RWPE1 (cell line): ENCODE measurements at regions not wholly inside any gene's neighbourhood (a gene's known extent, or its start where the extent isn't known, plus 50 kb on each side); places are given as distances from the start of the nearest gene placed in this dataset.

Experiments
- CTCF ChIA-PET: fragments of 350-600 bp; sonication (Branson Sonifier 250); formaldehyde crosslinking; extraction: SDS; loops from one replicate; lab custom pipeline; 2021; lab: Yijun Ruan, JAX
- POLR2A ChIA-PET: fragments of 400-600 bp; formaldehyde crosslinking; extraction: SDS; loops from one replicate; lab custom pipeline; 2020; ENCODE audit warnings: antibody characterized with exemption; ENCODE audit not compliant: low non-redundant PET; lab: Yijun Ruan, JAX
- DNase-seq: peaks from one replicate; pipeline ENCODE4 v3.0.0; 2012; ENCODE audit warnings: low spot score
- H3K27ac ChIP-seq: fragments of 450-650 bp; 2 replicates; pipeline ENCODE4 v1.5.1; 2017
- TF ChIP-seq, protein P1 (sequence below): fragments of 450-650 bp; conservative IDR thresholded peaks from 2 replicates; pipeline ENCODE4 v1.5.1; 2017; ENCODE audit warnings: low read depth, mild to moderate bottlenecking

DNA sequence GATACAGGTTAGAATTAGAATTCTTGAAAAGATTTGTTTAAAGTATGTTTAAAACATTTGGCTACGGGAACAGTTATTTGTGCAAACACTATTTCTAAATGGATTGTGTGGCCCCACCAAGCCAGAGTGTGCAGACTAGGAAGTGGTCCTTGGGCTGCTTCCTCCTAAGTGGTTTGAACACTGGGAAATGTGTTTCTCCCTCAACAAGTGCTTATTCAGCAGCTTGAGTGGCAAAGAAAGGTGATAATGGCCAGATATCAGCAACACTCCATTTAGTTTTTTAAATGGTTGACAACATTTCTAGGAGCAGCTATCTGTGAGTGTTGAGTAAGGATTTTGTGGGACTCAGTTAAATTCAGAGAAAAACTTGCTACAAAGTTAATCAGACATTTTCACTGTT, 141.4 kb upstream of the LNX1 start:
- POLR2A ChIA-PET: no interaction called here
- CTCF ChIA-PET: no interaction called here
- TF ChIP-seq, protein P1, sequence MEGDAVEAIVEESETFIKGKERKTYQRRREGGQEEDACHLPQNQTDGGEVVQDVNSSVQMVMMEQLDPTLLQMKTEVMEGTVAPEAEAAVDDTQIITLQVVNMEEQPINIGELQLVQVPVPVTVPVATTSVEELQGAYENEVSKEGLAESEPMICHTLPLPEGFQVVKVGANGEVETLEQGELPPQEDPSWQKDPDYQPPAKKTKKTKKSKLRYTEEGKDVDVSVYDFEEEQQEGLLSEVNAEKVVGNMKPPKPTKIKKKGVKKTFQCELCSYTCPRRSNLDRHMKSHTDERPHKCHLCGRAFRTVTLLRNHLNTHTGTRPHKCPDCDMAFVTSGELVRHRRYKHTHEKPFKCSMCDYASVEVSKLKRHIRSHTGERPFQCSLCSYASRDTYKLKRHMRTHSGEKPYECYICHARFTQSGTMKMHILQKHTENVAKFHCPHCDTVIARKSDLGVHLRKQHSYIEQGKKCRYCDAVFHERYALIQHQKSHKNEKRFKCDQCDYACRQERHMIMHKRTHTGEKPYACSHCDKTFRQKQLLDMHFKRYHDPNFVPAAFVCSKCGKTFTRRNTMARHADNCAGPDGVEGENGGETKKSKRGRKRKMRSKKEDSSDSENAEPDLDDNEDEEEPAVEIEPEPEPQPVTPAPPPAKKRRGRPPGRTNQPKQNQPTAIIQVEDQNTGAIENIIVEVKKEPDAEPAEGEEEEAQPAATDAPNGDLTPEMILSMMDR: no peak

DNA sequence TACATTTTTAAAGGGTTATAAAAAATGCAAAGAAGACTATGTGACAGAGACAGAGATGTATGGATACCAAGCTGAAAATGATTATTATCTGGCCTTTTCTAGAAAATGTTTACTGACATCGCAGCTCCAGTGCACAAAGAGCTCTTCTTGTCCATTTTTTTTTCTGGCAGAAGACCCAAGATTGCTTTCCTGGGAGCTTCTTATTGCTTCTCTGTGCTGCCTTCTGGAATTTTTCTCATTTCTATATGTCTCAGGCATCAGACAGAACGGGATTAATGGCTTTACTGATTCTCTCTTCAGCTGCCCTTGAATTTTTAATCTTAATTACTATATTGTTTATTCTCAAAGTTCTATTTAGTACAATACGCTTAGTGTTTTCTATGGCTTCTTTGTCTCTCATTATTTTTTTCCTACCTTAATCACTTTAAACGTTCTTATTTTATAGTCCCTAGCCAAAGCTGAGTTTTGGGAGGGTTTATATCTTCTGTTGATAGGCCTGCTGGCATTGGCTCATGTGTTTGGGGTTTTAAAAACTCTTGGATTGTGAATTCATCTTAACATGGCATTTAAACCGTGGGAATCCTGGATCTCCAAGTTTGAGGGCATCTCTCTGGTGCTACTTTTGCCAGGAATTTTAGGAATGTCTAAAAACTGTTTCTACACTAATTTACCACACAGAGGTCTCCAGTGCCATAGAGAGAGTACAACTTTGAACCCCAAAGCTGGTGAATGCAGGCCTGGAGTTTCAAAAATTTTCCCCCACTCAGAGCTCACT, 138.9 kb upstream of the LNX1 start:
- ChIA-PET POLR2A (no interaction called here), CTCF (interaction anchor here (0.6 kb wide), 1 partner anchor 125 kb away, joined by 3 read pairs; no protein-coding TSS in a partner anchor)
- no peak overlapping the region for H3K27ac ChIP-seq
- no peak for DNase-seq
- TF ChIP-seq, protein P1: no peak

More for the DNA sequence above, 141.4 kb upstream of the LNX1 start:
- DNase-seq: no peak
- H3K27ac ChIP-seq: no peak overlapping the region

DNA sequence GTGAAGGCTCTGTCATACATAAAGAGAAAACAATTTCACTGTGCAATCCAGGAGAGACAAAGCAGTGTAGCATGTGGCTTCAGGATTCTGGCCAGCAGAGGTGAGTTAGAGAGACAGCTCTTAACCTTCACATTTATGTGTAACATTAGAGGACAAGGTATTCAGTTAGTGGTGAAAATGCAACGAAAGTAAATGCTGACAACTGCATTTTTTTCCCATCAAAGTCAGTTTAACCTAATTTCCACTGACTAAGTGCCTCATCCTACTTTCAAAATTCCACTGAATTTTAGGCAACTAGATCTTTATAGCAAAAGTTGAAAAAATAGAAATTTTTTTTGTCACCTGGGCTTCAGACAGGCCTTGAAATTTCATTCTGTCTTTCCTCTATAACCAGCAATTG, 130.8 kb upstream of the LNX1 start:
- POLR2A ChIA-PET: no interaction called here
- no peak for DNase-seq
- H3K27ac ChIP-seq: no peak overlapping the region
- CTCF ChIA-PET: no interaction called here
- TF ChIP-seq, protein P1: no peak

DNA sequence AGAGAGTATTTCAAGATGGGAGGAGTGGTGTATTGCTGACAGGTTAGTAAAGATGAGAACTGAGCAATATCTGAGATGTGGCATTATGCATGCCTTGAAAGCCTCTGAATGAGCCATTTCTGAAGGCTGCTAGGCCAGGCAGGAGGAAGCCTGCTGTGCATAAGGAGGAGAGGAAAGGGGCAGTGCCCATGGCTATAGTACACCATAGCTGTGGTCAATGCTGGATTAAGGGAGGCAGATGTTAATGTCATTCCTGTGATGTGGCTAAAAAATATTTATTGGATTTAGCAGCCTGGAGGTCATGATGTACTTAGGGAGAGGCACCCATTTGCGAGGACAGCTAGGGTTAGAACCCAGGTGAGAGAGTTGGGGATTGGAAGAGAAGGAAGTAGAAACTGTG, 130.0 kb upstream of the LNX1 start:
- CTCF ChIA-PET: no interaction called here
- no peak for DNase-seq

DNA sequence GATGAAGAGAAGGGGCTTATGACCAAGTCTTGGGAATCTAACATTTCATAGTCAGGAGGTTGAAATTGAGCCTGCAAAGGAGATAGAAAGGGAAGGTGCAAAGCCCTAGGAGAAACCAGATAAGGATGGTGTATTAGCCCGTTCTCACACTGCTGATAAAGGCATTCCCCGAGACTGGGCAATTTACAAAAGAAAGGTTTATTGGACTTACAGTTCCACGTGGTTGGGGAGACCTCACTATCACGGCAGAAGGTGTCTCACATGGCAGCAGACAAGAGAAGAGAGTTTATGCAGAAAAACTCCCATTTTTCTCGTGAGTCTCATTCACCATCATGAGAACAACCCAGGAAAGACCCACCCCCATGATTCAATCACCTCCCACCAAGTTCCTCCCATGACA, 129.5 kb upstream of the LNX1 start:
- CTCF ChIA-PET: no interaction called here
- DNase-seq: no peak
- no peak overlapping the region for H3K27ac ChIP-seq
- POLR2A ChIA-PET: no interaction called here
- TF ChIP-seq, protein P1: no peak

More for the DNA sequence above, 130.0 kb upstream of the LNX1 start:
- POLR2A ChIA-PET: no interaction called here
- no peak overlapping the region for H3K27ac ChIP-seq
- TF ChIP-seq, protein P1: no peak

DNA sequence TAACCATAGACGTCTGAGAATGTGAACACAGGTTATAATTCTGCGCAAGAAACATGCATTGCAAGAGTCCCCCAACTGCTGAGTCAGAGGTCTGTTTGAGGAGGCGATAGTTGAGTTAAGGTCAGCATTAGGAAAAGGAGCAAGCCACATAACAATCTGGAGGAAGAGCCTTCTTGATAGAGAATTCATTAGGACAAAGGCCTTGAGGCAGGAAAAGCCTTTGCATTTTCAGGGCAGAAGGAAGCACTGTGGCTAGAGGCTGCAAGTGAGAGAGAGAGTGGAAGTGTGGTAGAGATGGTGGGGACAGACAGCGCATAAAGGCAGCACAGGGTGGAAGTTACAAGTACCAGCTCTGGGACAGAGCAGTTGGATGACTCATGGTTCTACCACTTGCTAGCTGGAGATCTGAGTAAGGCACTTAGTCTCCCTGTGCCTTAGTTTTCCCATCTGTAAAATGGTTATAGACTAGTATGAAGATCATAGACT, 125.8 kb upstream of the LNX1 start:
- ChIA-PET POLR2A (no interaction called here), CTCF (interaction anchor here (0.6 kb wide), 1 partner anchor 202 kb away, joined by 6 read pairs; no protein-coding TSS in a partner anchor)
- H3K27ac ChIP-seq: no peak overlapping the region
- TF ChIP-seq, protein P1: no peak
- DNase-seq: no peak
